Small intestine (tissue), 7 donors: ENCODE measurements at regions not wholly inside any gene's neighbourhood (a gene's known extent, or its start where the extent isn't known, plus 50 kb on each side); places are given as distances from the start of the nearest gene placed in this dataset.
"Not testable (repeated sequence)": the region's sequence is repeated elsewhere in the genome, so short reads cannot be mapped to it uniquely, and the experiment has no call there.

ENCODE experiments used
- DNase-seq, 2 donors: peaks; one replicate each; pipeline versions ENCODE4 v3.0.0 to v3.0.0-alpha.2; 2013
- FAIRE-seq: peaks from 2 replicates; lab custom pipeline; 2012; peaks lifted over from hg19 to GRCh38; lab: Jason Lieb, UNC
- H3K27ac ChIP-seq, 3 donors: one replicate each; pipeline ENCODE4 v1.5.1; 2013; ENCODE audit warnings: low read length in 2 of 3, mild to moderate bottlenecking in 2 of 3, control low read depth in 1 of 3, inconsistent platforms in 1 of 3, low read depth in 1 of 3, moderate library complexity in 1 of 3
- H3K27me3 ChIP-seq, 3 donors: one replicate each; pipeline ENCODE4 v1.6.1; 2013; ENCODE audit warnings: low read length in 3 of 3, inconsistent platforms in 1 of 3; ENCODE audit not compliant: control insufficient read depth in 3 of 3, insufficient read depth in 3 of 3
- H3K36me3 ChIP-seq, 3 donors: one replicate each; pipeline ENCODE4 v1.6.1; 2013; ENCODE audit warnings: low read length in 3 of 3, inconsistent platforms in 1 of 3, low read depth in 1 of 3, mild to moderate bottlenecking in 1 of 3, moderate library complexity in 1 of 3; ENCODE audit not compliant: control insufficient read depth in 3 of 3, insufficient read depth in 2 of 3
- H3K4me1 ChIP-seq, 3 donors: one replicate each; pipeline ENCODE4 v1.6.1; 2013; ENCODE audit warnings: low read length in 2 of 3, inconsistent platforms in 1 of 3, low read depth in 1 of 3, mild to moderate bottlenecking in 1 of 3, moderate library complexity in 1 of 3; ENCODE audit not compliant: control insufficient read depth in 3 of 3, insufficient read depth in 2 of 3
- H3K4me3 ChIP-seq, 3 donors: one replicate each; pipeline ENCODE4 v1.5.1; 2013; ENCODE audit warnings: low read length in 3 of 3, control low read depth in 1 of 3, inconsistent platforms in 1 of 3, low read depth in 1 of 3, mild to moderate bottlenecking in 1 of 3, moderate library complexity in 1 of 3
- H3K9me3 ChIP-seq, 2 donors: one replicate each; pipeline ENCODE4 v1.6.1; 2013; ENCODE audit warnings: low read depth in 1 of 2, low read length in 1 of 2; ENCODE audit not compliant: control insufficient read depth in 2 of 2, insufficient read depth in 1 of 2
- WGBS, 3 donors: extraction: QIAGEN DNeasy Blood & Tissue Kit; methylation state at CpG; one replicate each; pipeline ENCODE4 v1.1.7; 2013; 5-methylcytosine and 5-hydroxymethylcytosine counted together
- donor health status: healthy with polysubstance abuse.
- donor health status: control.
- donor health status: control.
- donor health status: Bipolar disorder and iron deficiency.
- donor health status: healthy.

GRCh38 chr2:8141780-8142179 lies 540.1 kb upstream of the ID2 start:
- Histone ChIP-seq H3K36me3 (no peaks in the 10 kb centered on the region), H3K27me3 (no peaks in the 10 kb centered on the region), H3K27ac (peak overlapping the region in 1 of 3 donors; percentile 67), H3K4me1 (peaks cover 0 to 44% (median 0%) of the 10 kb centered on the region in 3 donors), H3K4me3 (no peak overlapping the region), H3K9me3 (no peaks in the 10 kb centered on the region)
- 62 to 77% (median 69%) methylated on average over 6 of the region's 6 CpGs for WGBS, 3 donors
- no peak for FAIRE-seq
- no peak for DNase-seq

DNA sequence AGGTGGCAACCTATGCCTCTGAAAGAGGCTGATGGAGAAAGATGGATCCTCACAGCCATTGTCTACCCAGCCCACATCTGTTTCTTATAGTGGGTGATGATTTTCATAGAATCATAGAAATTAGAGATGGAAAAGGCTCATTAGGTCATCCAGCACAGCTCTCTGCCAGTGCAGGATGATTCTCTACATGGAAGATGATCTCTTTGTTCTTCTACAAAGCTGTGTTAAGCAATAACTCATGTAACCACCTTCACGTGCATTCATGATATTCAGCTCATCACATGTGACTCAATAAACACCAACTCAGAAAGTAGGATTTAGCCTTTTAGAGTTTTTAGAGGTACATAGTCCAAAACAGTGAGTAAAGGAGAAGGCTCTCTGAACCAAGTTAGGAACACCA lies 539.4 kb upstream of the ID2 start:
- Histone ChIP-seq H3K9me3 (no peaks in the 10 kb centered on the region), H3K4me1 (peaks cover 0 to 46% (median 0%) of the 10 kb centered on the region in 3 donors), H3K27ac (no peak overlapping the region), H3K4me3 (no peak overlapping the region), H3K27me3 (no peaks in the 10 kb centered on the region), H3K36me3 (no peaks in the 10 kb centered on the region)
- WGBS, 3 donors: 74 to 92% (median 89%) methylated on average over 1 of the region's 1 CpG
- no peak for DNase-seq
- FAIRE-seq: no peak

- H3K9me3 ChIP-seq: no peaks in the 10 kb centered on the region
- H3K27me3 ChIP-seq: no peaks in the 10 kb centered on the region
- peak overlapping the region in 1 of 3 donors; percentile 70 for H3K27ac ChIP-seq
- FAIRE-seq (no peak), DNase-seq (peak; percentile 63 to 73)
- H3K4me1 ChIP-seq: peaks cover 0 to 46% (median 0%) of the 10 kb centered on the region in 3 donors
- WGBS, 3 donors: 21 to 74% (median 45%) methylated on average over 2 of the region's 2 CpGs
- no peaks in the 10 kb centered on the region for H3K36me3 ChIP-seq
- no peak overlapping the region for H3K4me3 ChIP-seq
These were observed 537.7 kb upstream of the ID2 start for GRCh38 chr2:8144131-8144631.

DNA sequence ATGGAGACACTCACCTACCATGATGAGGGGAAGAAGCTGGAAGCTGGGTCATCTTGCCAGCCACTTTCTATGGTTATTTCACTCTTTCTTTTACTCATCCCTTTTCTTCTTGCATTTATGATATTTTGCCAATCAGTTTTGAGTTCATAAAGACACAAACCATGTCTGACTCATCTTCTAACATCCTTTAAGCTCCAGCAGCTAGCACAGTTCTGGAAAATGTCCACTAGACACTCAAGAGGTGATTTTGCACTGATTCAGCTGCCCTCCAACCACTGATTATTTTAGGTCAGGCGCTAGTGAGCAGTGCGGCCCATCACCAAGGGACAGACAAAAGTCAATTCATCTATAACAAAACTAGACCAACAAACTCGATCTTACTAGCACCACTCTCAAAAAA lies 537.1 kb upstream of the ID2 start:
- H3K27me3 ChIP-seq: no peaks in the 10 kb centered on the region
- peaks cover 0 to 46% (median 0%) of the 10 kb centered on the region in 3 donors for H3K4me1 ChIP-seq
- FAIRE-seq (no peak), DNase-seq (no peak)
- WGBS, 3 donors: 83 to 98% (median 88%) methylated on average over 3 of the region's 3 CpGs
- H3K4me3 ChIP-seq: no peak overlapping the region
- no peaks in the 10 kb centered on the region for H3K9me3 ChIP-seq
- no peaks in the 10 kb centered on the region for H3K36me3 ChIP-seq
- peak overlapping the region in 1 of 3 donors; percentile 70 for H3K27ac ChIP-seq

- 74 to 86% (median 80%) methylated on average over 2 of the region's 2 CpGs for WGBS, 3 donors
- H3K4me3 ChIP-seq, H3K27me3 ChIP-seq, H3K9me3 ChIP-seq, DNase-seq, FAIRE-seq, H3K36me3 ChIP-seq: not testable (repeated sequence)
- Histone ChIP-seq H3K27ac (peak overlapping the region in 1 of 3 donors; percentile 70), H3K4me1 (peaks cover 0 to 46% (median 0%) of the 10 kb centered on the region in 3 donors)
These were observed 536.5 kb upstream of the ID2 start for GRCh38 chr2:8145375-8145774.

GRCh38 chr2:8146132-8147005 lies 535.5 kb upstream of the ID2 start:
- H3K4me3 ChIP-seq: no peak overlapping the region
- H3K27ac ChIP-seq: peak overlapping the region in 1 of 3 donors; percentile 69
- H3K27me3 ChIP-seq: no peaks in the 10 kb centered on the region
- FAIRE-seq: no peak
- H3K9me3 ChIP-seq: no peaks in the 10 kb centered on the region
- H3K36me3 ChIP-seq: no peaks in the 10 kb centered on the region
- H3K4me1 ChIP-seq: peaks cover 0 to 39% (median 0%) of the 10 kb centered on the region in 3 donors
- WGBS, 3 donors: 12 to 50% (median 43%) methylated on average over 5 of the region's 5 CpGs
- peak; percentile 76 to 86 for DNase-seq

DNA sequence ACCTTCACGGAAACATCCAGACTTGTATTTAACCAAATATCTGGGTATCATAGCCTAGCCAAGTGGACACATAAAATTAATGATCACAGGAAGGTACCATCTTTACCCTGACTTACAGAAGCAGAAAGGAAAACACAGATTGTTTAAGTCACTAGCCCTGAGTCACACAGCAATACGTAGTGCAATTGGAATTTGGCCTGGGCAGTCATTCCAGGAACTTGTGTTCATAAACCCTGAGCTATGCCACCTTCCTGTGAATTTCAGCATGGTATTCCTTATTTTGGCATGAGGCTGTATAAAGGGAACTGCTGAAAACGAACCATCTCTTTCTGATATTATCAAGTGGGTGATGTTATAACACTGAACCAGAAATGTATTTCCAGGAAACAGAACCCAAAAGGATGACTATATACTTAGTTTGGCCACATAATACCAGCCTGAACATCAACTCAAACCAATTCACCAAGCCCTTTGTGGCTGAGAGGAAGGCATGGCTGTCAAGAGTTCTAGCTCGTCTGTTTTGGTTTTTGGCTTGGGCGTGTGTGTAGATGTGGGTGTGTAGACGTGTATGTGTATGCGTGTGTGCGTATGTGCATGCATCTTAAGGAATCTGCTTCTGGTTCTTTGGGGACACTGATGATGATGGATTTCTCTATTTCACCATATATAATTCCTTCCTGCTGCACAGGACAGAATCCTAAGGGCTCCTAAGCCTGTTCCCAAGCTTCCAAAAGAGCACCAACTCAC lies 533.4 kb upstream of the ID2 start:
- FAIRE-seq: no peak

DNA sequence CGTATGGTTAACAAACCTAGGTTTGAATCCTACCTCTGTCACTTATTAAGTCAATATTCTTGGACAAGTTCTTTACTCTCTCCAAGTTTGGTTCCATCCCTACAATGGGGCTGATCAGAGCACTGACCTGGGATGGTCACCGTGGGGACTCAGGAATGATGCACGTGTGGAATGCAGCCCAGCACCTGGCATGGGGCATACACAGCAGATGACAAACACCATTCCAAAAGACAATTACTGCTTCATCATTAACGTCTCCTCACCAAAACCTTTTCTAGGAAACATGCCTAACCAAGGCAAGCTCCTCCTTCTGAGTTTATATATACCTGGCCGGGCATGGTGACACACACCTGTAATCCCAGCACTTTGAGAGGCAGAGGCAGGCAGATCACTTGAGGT lies 532.9 kb upstream of the ID2 start:
- no peak overlapping the region for H3K4me3 ChIP-seq
- no peaks in the 10 kb centered on the region for H3K9me3 ChIP-seq
- no peaks in the 10 kb centered on the region for H3K27me3 ChIP-seq
- DNase-seq (no peak), FAIRE-seq (no peak)
- H3K36me3 ChIP-seq: no peaks in the 10 kb centered on the region
- no peak overlapping the region for H3K27ac ChIP-seq
- 93 to 96% (median 94%) methylated on average over 5 of the region's 5 CpGs for WGBS, 3 donors
- H3K4me1 ChIP-seq: peaks cover 0 to 28% (median 0%) of the 10 kb centered on the region in 3 donors

More for the DNA sequence above, 533.4 kb upstream of the ID2 start:
- no peak overlapping the region for H3K4me3 ChIP-seq
- H3K4me1 ChIP-seq: peaks cover 0 to 30% (median 0%) of the 10 kb centered on the region in 3 donors
- H3K27me3 ChIP-seq: no peaks in the 10 kb centered on the region
- peak in 1 of 2 donors; percentile 75 for DNase-seq
- H3K27ac ChIP-seq: no peak overlapping the region
- H3K9me3 ChIP-seq: no peaks in the 10 kb centered on the region
- WGBS, 3 donors: 73 to 84% (median 82%) methylated on average over 8 of the region's 8 CpGs
- H3K36me3 ChIP-seq: no peaks in the 10 kb centered on the region
